ENCODE measurements at regions not wholly inside any gene's neighbourhood (a gene's known extent, or its start where the extent isn't known, plus 50 kb on each side); places are given as distances from the start of the nearest gene placed in this dataset.
A peak's percentile ranks its signal among the peaks of the same experiment; 100 is the strongest.

- Mint-ChIP-seq H3K27ac (no peak overlapping the region), H3K27me3 (ENCODE audit: low read depth) (peaks cover 8% of the 10 kb centered on the region), H3K4me1 (peaks cover 39% of the 10 kb centered on the region), H3K36me3 (no peaks in the 10 kb centered on the region), H3K9me3 (peaks cover 4% of the 10 kb centered on the region), H3K4me3 (no peak overlapping the region)
- TF ChIP-seq CTCF (IDR thresholded peaks at IDR 0.05; ENCODE audit: unreplicated experiment) = no peak
- no peak for DNase-seq (ENCODE audit: low spot score in 2 of 2, unreplicated experiment in 2 of 2)
Observed at GRCh38 chr10:110355141-110355831, 50.6 kb upstream of the SMNDC1 start.

GRCh38 chr10:110355922-110356627, 51.4 kb upstream of the SMNDC1 start:
- H3K36me3 Mint-ChIP-seq = no peaks in the 10 kb centered on the region
- H3K9me3 Mint-ChIP-seq = peaks cover 4% of the 10 kb centered on the region
- DNase-seq (ENCODE audit: low spot score in 2 of 2, unreplicated experiment in 2 of 2) = no peak
- TF ChIP-seq CTCF (IDR thresholded peaks at IDR 0.05; ENCODE audit: unreplicated experiment) = no peak
- no peak overlapping the region for H3K4me3 Mint-ChIP-seq
- no peak overlapping the region for H3K27ac Mint-ChIP-seq
- peaks cover 8% of the 10 kb centered on the region for H3K27me3 Mint-ChIP-seq (ENCODE audit: low read depth)
- peaks cover 39% of the 10 kb centered on the region for H3K4me1 Mint-ChIP-seq

- no peaks in the 10 kb centered on the region for H3K36me3 Mint-ChIP-seq
- no peak overlapping the region for H3K27ac Mint-ChIP-seq
- peaks cover 39% of the 10 kb centered on the region for H3K4me1 Mint-ChIP-seq
- no peak for DNase-seq (ENCODE audit: low spot score in 2 of 2, unreplicated experiment in 2 of 2)
- H3K4me3 Mint-ChIP-seq = no peak overlapping the region
- H3K27me3 Mint-ChIP-seq (ENCODE audit: low read depth) = peaks cover 8% of the 10 kb centered on the region
- H3K9me3 Mint-ChIP-seq = peaks cover under 1% of the 10 kb centered on the region
- no peak for TF ChIP-seq CTCF (IDR thresholded peaks at IDR 0.05; ENCODE audit: unreplicated experiment)
Observed at GRCh38 chr10:110356628-110357245, 52.0 kb upstream of the SMNDC1 start.

GRCh38 chr10:110357252-110357780, 52.6 kb upstream of the SMNDC1 start:
- H3K9me3 Mint-ChIP-seq = no peaks in the 10 kb centered on the region
- TF ChIP-seq CTCF (IDR thresholded peaks at IDR 0.05; ENCODE audit: unreplicated experiment) = no peak
- H3K27me3 Mint-ChIP-seq (ENCODE audit: low read depth) = peaks cover 5% of the 10 kb centered on the region
- DNase-seq (ENCODE audit: low spot score in 2 of 2, unreplicated experiment in 2 of 2) = no peak
- H3K4me1 Mint-ChIP-seq = peaks cover 43% of the 10 kb centered on the region
- H3K27ac Mint-ChIP-seq = peak overlapping the region; percentile 72
- H3K36me3 Mint-ChIP-seq = no peaks in the 10 kb centered on the region
- H3K4me3 Mint-ChIP-seq = no peak overlapping the region

- no peak overlapping the region for H3K4me3 Mint-ChIP-seq
- no peak for DNase-seq (ENCODE audit: low spot score in 2 of 2, unreplicated experiment in 2 of 2)
- no peaks in the 10 kb centered on the region for H3K36me3 Mint-ChIP-seq
- H3K27me3 Mint-ChIP-seq (ENCODE audit: low read depth) = peaks cover 5% of the 10 kb centered on the region
- peaks cover 43% of the 10 kb centered on the region for H3K4me1 Mint-ChIP-seq
- no peak overlapping the region for H3K27ac Mint-ChIP-seq
- H3K9me3 Mint-ChIP-seq = no peaks in the 10 kb centered on the region
- TF ChIP-seq CTCF (IDR thresholded peaks at IDR 0.05; ENCODE audit: unreplicated experiment) = no peak
Observed at GRCh38 chr10:110357871-110358270, 53.2 kb upstream of the SMNDC1 start.

All from mesothelial cell of epicardium (in vitro differentiated cells).